LNCAP (cell line): ENCODE measurements at regions not wholly inside any gene's neighbourhood (a gene's known extent, or its start where the extent isn't known, plus 50 kb on each side); places are given as distances from the start of the nearest gene placed in this dataset.

ENCODE experiments used
- TF ChIP-seq, protein P1 (sequence below): fragments of 450-650 bp; IDR thresholded peaks from 2 replicates; pipeline ENCODE4 v1.5.1; 2017; ENCODE audit warnings: mild to moderate bottlenecking

DNA sequence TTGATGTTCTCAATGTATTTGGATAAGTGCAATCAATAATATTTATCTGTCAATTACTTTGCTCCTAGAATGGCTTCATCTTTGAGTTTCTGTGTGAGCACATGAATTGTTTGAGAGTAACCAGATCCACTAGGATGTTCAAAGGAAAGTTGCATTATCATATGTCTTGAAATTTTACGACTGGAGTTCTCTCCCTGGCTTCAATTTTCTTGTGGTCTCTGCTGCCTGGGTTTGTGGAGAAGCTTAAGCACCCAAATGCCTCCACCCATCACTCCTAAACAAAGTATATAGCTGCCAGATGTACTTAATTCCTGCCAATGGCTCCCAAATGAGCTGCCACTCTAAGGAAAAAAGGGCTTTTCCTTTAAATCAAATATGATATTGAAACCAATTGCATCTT, 1149.4 kb upstream of the ZEB2 start:
- TF ChIP-seq, protein P1, sequence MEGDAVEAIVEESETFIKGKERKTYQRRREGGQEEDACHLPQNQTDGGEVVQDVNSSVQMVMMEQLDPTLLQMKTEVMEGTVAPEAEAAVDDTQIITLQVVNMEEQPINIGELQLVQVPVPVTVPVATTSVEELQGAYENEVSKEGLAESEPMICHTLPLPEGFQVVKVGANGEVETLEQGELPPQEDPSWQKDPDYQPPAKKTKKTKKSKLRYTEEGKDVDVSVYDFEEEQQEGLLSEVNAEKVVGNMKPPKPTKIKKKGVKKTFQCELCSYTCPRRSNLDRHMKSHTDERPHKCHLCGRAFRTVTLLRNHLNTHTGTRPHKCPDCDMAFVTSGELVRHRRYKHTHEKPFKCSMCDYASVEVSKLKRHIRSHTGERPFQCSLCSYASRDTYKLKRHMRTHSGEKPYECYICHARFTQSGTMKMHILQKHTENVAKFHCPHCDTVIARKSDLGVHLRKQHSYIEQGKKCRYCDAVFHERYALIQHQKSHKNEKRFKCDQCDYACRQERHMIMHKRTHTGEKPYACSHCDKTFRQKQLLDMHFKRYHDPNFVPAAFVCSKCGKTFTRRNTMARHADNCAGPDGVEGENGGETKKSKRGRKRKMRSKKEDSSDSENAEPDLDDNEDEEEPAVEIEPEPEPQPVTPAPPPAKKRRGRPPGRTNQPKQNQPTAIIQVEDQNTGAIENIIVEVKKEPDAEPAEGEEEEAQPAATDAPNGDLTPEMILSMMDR, result no peak

DNA sequence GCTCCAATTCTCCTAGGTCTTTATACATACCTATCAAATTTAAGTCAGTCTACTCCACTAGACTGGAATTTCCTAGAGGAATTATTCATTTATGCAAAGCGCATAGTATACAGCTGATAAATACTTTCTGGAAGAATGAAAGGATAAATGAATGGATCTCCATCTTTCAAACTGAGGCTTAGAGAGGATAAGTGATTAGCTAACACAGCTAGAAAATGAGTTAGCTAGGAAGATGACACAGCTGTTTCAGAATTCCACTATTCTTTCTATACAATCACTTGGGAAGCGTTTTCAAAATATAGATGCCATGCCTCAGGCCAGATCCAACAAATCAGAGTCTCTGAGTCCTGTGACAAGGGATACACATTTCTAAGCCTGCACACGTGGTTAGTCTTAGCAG, 1146.6 kb upstream of the ZEB2 start:
- TF ChIP-seq, protein P1, result no peak

DNA sequence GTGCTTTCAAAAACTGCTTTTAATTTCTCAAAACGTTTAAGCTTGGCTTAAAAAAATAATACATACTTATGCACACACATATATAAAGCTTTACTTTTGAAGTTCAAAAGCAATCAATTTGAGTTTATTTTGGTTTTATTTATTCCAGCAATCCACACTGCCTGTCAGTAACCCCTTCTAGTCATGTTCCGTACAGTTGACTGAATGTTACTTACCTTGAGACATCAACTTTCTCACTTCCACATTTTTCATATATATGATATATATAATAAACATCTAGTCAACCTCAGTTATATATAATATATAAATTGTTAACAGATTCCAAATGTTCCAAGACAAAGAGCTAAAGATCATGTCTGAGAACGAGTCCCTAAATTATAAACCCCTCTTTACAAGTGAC, 1137.3 kb upstream of the ZEB2 start:
- TF ChIP-seq, protein P1, result no peak

DNA sequence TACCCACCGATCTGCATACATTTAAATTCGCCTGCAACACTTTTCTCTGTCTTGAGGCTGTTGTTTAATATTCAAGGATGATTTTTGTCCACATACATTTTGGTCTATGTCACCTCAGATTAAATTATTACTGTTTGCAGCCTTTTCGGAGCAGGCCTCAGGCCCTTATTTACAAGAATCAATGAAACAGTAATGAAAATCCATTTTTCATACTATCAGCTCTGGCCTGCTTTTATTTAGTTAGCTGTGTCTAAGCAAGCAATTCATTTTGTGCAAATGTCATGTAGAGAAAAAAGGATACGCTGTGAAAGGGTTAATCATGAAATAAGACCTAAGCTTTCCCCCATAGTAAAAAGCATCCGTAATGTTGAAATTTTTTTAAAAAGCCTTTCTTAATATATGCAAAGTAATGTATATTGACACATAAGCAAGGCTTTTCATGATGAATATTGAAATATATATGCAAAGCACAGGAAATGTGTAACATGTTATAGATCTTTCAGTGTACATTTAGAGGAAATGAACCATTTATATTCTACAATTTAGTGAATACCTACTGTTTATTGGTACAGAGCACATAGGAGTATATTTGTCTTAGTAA, 1135.3 kb upstream of the ZEB2 start:
- TF ChIP-seq, protein P1, result no peak

DNA sequence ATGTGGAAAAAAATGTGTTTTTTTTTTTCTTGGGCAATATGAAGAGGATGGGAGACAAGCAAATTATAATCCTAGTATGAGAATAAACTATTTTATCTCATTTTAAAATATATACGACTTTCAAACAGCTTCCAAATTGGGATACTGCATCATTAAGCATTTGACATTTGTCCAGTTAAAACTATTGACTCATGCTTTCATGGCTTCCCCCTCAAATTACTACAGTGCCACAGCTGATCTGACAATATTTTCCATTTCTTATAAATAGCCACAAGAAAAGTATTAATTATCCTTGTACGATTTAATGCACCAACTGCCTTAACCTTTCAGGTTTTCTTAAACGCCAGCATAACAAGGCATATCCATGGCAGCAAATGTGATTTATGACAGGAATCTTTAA, 1134.8 kb upstream of the ZEB2 start:
- TF ChIP-seq, protein P1, result no peak

DNA sequence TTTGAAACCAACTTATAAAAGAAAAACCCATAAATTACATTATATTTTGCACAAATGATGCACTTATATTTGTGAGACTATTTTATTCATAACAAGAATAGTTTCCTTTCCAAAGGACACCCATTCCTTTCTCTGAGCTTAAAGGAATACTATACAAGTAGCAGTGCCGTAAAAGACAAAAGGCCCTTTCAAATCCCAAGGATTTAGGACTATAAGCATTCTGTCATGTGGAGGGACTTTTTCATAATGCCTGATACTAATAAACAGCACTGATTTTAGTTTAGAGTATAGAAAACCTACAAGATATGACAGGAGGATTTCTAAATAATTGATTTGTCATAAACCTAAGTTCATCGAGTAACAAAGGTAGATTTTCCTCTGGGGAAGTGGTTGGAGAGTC, 1134.2 kb upstream of the ZEB2 start:
- TF ChIP-seq, protein P1, result no peak

DNA sequence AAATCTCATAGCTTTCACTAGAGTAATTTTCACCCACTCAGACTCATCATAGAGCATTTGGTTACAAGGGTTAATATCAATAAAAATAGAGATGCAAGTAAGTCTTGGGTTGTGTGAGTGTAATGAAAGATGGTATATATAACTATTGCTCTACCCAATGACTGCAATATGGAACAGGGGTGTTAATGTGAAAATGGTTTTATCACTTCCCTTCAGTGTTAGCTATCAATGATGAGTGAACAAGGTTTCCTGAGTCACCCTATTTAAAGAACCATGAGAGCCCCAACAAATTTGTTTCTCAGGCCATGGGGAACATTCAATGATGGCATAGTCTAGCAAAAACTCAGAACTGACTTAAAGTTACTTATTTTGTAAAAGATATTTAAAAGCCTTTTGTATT, 1133.6 kb upstream of the ZEB2 start:
- TF ChIP-seq, protein P1, result no peak
